Glomerular endothelial cell (primary cell): ENCODE measurements at regions not wholly inside any gene's neighbourhood (a gene's known extent, or its start where the extent isn't known, plus 50 kb on each side); places are given as distances from the start of the nearest gene placed in this dataset.
A peak's percentile ranks its signal among the peaks of the same experiment; 100 is the strongest.

ENCODE experiments used
- DNase-seq: peaks from one replicate; pipeline ENCODE4 v3.0.0-alpha.2; 2011; ENCODE audit warnings: low read depth, low spot score; ENCODE audit errors: extremely low read depth

GRCh38 chr2:12870692-12871091, 154.0 kb downstream of the TRIB2 start:
- no peak for DNase-seq

- no peak for DNase-seq
Measured at GRCh38 chr2:12871694-12872315, 155.1 kb downstream of the TRIB2 start.

- no peak for DNase-seq
Measured at GRCh38 chr2:12877761-12878160, 161.0 kb downstream of the TRIB2 start.

GRCh38 chr2:12879649-12880048, 162.9 kb downstream of the TRIB2 start:
- DNase-seq: no peak

GRCh38 chr2:12881952-12882351, 165.2 kb downstream of the TRIB2 start:
- DNase-seq: no peak

- DNase-seq: no peak
Measured at GRCh38 chr2:12882393-12882792, 165.7 kb downstream of the TRIB2 start.

- DNase-seq: no peak
Measured at GRCh38 chr2:12883906-12884305, 167.2 kb downstream of the TRIB2 start.

GRCh38 chr2:12884713-12885282, 168.1 kb downstream of the TRIB2 start:
- DNase-seq: peak; percentile 54

- DNase-seq: no peak
Measured at GRCh38 chr2:12890066-12890465, 173.3 kb downstream of the TRIB2 start.

GRCh38 chr2:12890481-12890991, 173.8 kb downstream of the TRIB2 start:
- DNase-seq: no peak

- DNase-seq: no peak
Measured at GRCh38 chr2:12895017-12895416, 178.3 kb downstream of the TRIB2 start.

- DNase-seq: no peak
Measured at GRCh38 chr2:12896318-12896982, 179.7 kb downstream of the TRIB2 start.

- no peak for DNase-seq
Measured at GRCh38 chr2:12897181-12897580, 180.4 kb downstream of the TRIB2 start.

- DNase-seq: no peak
Measured at GRCh38 chr2:12903272-12903671, 186.5 kb downstream of the TRIB2 start.

- DNase-seq: no peak
Measured at GRCh38 chr2:12910431-12910830, 193.7 kb downstream of the TRIB2 start.

- no peak for DNase-seq
Measured at GRCh38 chr2:12915787-12916186, 199.1 kb downstream of the TRIB2 start.

- no peak for DNase-seq
Measured at GRCh38 chr2:12918138-12918834, 201.6 kb downstream of the TRIB2 start.

GRCh38 chr2:12918835-12919445, 202.2 kb downstream of the TRIB2 start:
- DNase-seq: no peak

- no peak for DNase-seq
Measured at GRCh38 chr2:12921321-12921720, 204.6 kb downstream of the TRIB2 start.

GRCh38 chr2:12923907-12924610, 207.3 kb downstream of the TRIB2 start:
- DNase-seq: no peak
